Nephron (organoid): ENCODE measurements at regions not wholly inside any gene's neighbourhood (a gene's known extent, or its start where the extent isn't known, plus 50 kb on each side); places are given as distances from the start of the nearest gene placed in this dataset.
"Not testable (repeated sequence)": the region's sequence is repeated elsewhere in the genome, so short reads cannot be mapped to it uniquely, and the experiment has no call there.

ENCODE experiments used
- H3K27ac Mint-ChIP-seq, 3 experiments: 2 replicates each; pipeline ENCODE4 v1.8.0; 2020; ENCODE audit warnings: mixed read lengths in 3 of 3, mild to moderate bottlenecking in 2 of 3, moderate library complexity in 1 of 3
- H3K27me3 Mint-ChIP-seq: 2 replicates; pipeline ENCODE4 v1.8.0; 2021; ENCODE audit warnings: low read depth, mild to moderate bottlenecking, moderate library complexity, mixed read lengths
- H3K36me3 Mint-ChIP-seq: 2 replicates; pipeline ENCODE4 v1.8.0; 2020; ENCODE audit warnings: low read depth, mixed read lengths
- H3K4me1 Mint-ChIP-seq: 2 replicates; pipeline ENCODE4 v1.8.0; 2020; ENCODE audit warnings: mixed read lengths
- H3K4me3 Mint-ChIP-seq, 3 experiments: 2 replicates each; pipeline ENCODE4 v1.8.0; 2020; ENCODE audit warnings: mild to moderate bottlenecking in 3 of 3, mixed read lengths in 3 of 3, moderate library complexity in 2 of 3
- H3K9me3 Mint-ChIP-seq: 2 replicates; pipeline ENCODE4 v1.8.0; 2020; ENCODE audit warnings: mixed read lengths
- CTCF ChIP-seq, 3 experiments: fragments of 200-600 bp; sonication (generic); IDR thresholded peaks; one replicate each; pipeline ENCODE4 v1.5.0; 2021; ENCODE audit warnings: antibody characterized with exemption in 3 of 3; ENCODE audit not compliant: unreplicated experiment in 3 of 3

- no peaks in the 10 kb centered on the region for H3K27me3 Mint-ChIP-seq
- no peaks in the 10 kb centered on the region for H3K36me3 Mint-ChIP-seq
- no peak overlapping the region for H3K4me3 Mint-ChIP-seq
- no peaks in the 10 kb centered on the region for H3K4me1 Mint-ChIP-seq
- H3K9me3 Mint-ChIP-seq = peaks cover 9% of the 10 kb centered on the region
- TF ChIP-seq CTCF (IDR thresholded peaks at IDR 0.05; ENCODE audit: unreplicated experiment in 3 of 3) = no peak
- H3K27ac Mint-ChIP-seq = no peak overlapping the region
These were observed 226.7 kb upstream of the PRDM1 start for GRCh38 chr6:105859457-105859856.

GRCh38 chr6:105858639-105859038 lies 227.5 kb upstream of the PRDM1 start:
- H3K27ac Mint-ChIP-seq, H3K9me3 Mint-ChIP-seq, H3K4me3 Mint-ChIP-seq, H3K4me1 Mint-ChIP-seq, H3K36me3 Mint-ChIP-seq, H3K27me3 Mint-ChIP-seq: not testable (repeated sequence)

- Mint-ChIP-seq H3K27me3 (no peaks in the 10 kb centered on the region), H3K9me3 (peaks cover 11% of the 10 kb centered on the region), H3K4me3 (no peak overlapping the region), H3K4me1 (peaks cover 10% of the 10 kb centered on the region), H3K27ac (no peak overlapping the region), H3K36me3 (no peaks in the 10 kb centered on the region)
- TF ChIP-seq CTCF (IDR thresholded peaks at IDR 0.05; ENCODE audit: unreplicated experiment in 3 of 3) = no peak
These were observed 230.7 kb upstream of the PRDM1 start for GRCh38 chr6:105855433-105855832.

GRCh38 chr6:105853979-105854378 lies 232.2 kb upstream of the PRDM1 start:
- H3K9me3 Mint-ChIP-seq, H3K36me3 Mint-ChIP-seq: not testable (repeated sequence)

GRCh38 chr6:105851606-105852005 lies 234.5 kb upstream of the PRDM1 start:
- H3K27me3 Mint-ChIP-seq = peaks cover 9% of the 10 kb centered on the region
- H3K9me3 Mint-ChIP-seq = peaks cover 6% of the 10 kb centered on the region
- H3K4me1 Mint-ChIP-seq = peaks cover 10% of the 10 kb centered on the region
- TF ChIP-seq CTCF (IDR thresholded peaks at IDR 0.05; ENCODE audit: unreplicated experiment in 3 of 3) = no peak
- no peak overlapping the region for H3K4me3 Mint-ChIP-seq
- H3K27ac Mint-ChIP-seq = peak overlapping the region in 1 of 3 experiments; percentile 43
- no peaks in the 10 kb centered on the region for H3K36me3 Mint-ChIP-seq

More at GRCh38 chr6:105853979-105854378, 232.2 kb upstream of the PRDM1 start:
- not testable (repeated sequence) for H3K27ac Mint-ChIP-seq, H3K4me3 Mint-ChIP-seq, H3K27me3 Mint-ChIP-seq
- peaks cover 10% of the 10 kb centered on the region for H3K4me1 Mint-ChIP-seq

- Mint-ChIP-seq H3K27ac (peak overlapping the region; percentile 34 to 44 (median 43)), H3K4me3 (no peak overlapping the region), H3K4me1 (peaks cover 10% of the 10 kb centered on the region), H3K36me3 (no peaks in the 10 kb centered on the region), H3K27me3 (peaks cover 9% of the 10 kb centered on the region), H3K9me3 (peaks cover 3% of the 10 kb centered on the region)
- TF ChIP-seq CTCF (IDR thresholded peaks at IDR 0.05; ENCODE audit: unreplicated experiment in 3 of 3) = no peak
These were observed 235.0 kb upstream of the PRDM1 start for GRCh38 chr6:105851113-105851580.

GRCh38 chr6:105850261-105851112 lies 235.6 kb upstream of the PRDM1 start:
- no peak overlapping the region for H3K4me3 Mint-ChIP-seq
- H3K36me3 Mint-ChIP-seq = no peaks in the 10 kb centered on the region
- no peak for TF ChIP-seq CTCF (IDR thresholded peaks at IDR 0.05; ENCODE audit: unreplicated experiment in 3 of 3)
- H3K27me3 Mint-ChIP-seq = peaks cover 9% of the 10 kb centered on the region
- H3K4me1 Mint-ChIP-seq = peaks cover 10% of the 10 kb centered on the region
- H3K9me3 Mint-ChIP-seq = peaks cover 2% of the 10 kb centered on the region
- H3K27ac Mint-ChIP-seq = peak overlapping the region in 2 of 3 experiments; percentile 43 to 44
